Gastroesophageal sphincter (tissue), 4 donors: ENCODE measurements at regions not wholly inside any gene's neighbourhood (a gene's known extent, or its start where the extent isn't known, plus 50 kb on each side); places are given as distances from the start of the nearest gene placed in this dataset.

ENCODE experiments used
- ATAC-seq: fragments of 150-250 bp; one replicate; pipeline ENCODE4 v1.9.1; 2016; ENCODE audit warnings: mild to moderate bottlenecking, moderate library complexity
- H3K27ac ChIP-seq, 4 donors: fragments of 200-600 bp; sonication (generic) in 3 of 4; 1 replicate in 3 of 4; 2 replicates in 1 of 4; pipeline ENCODE4 v1.5.1; 2016 to 2019
- H3K27me3 ChIP-seq: fragments of 200-600 bp; sonication (generic); one replicate; pipeline ENCODE4 v1.5.1; 2019
- H3K36me3 ChIP-seq, 2 donors: fragments of 200-600 bp; sonication (generic); one replicate each; pipeline ENCODE4 v1.5.1; 2019; ENCODE audit warnings: control low read depth in 1 of 2
- H3K4me1 ChIP-seq, 3 donors: fragments of 200-600 bp; sonication (generic); 1 replicate in 2 of 3; 2 replicates in 1 of 3; pipeline ENCODE4 v1.5.1; 2016 to 2019; ENCODE audit warnings: control low read depth in 2 of 3
- H3K4me3 ChIP-seq, 2 donors: fragments of 200-600 bp; sonication (generic); one replicate each; pipeline ENCODE4 v1.5.1; 2019; ENCODE audit warnings: mild to moderate bottlenecking in 1 of 2, moderate library complexity in 1 of 2
- H3K9me3 ChIP-seq, 3 donors: fragments of 200-600 bp; sonication (generic); one replicate each; pipeline ENCODE4 v1.5.1; 2017 to 2019; ENCODE audit warnings: control low read depth in 2 of 3
- EP300 ChIP-seq: sonication (generic); formaldehyde crosslinking; IDR thresholded peaks from one replicate; pipeline ENCODE4 v1.6.1; 2017; ENCODE audit warnings: antibody characterized with exemption, mild to moderate bottlenecking
- POLR2A ChIP-seq, 2 donors: fragments of 450-650 bp; IDR thresholded peaks; one replicate each; pipeline ENCODE4 v1.6.1; 2017; ENCODE audit warnings: antibody characterized with exemption in 2 of 2, mild to moderate bottlenecking in 2 of 2, moderate library complexity in 1 of 2
- POLR2AphosphoS5 ChIP-seq: sonication (generic); formaldehyde crosslinking; IDR thresholded peaks from one replicate; pipeline ENCODE4 v1.6.1; 2017; ENCODE audit warnings: antibody characterized with exemption
- WGBS, 2 donors: methylation state at CpG; one replicate each; pipeline ENCODE4 v1.1.5; 2018; ENCODE audit warnings: low coverage in 1 of 2; 5-methylcytosine and 5-hydroxymethylcytosine counted together
- TF ChIP-seq, protein P1 (sequence below), 4 experiments: fragments of 200-600 bp in 2 of 4; fragments of 450-650 bp in 2 of 4; sonication (generic) in 1 of 4; IDR thresholded peaks; one replicate each; pipeline ENCODE4 v1.5.1; 2017 to 2019; ENCODE audit warnings: antibody characterized with exemption in 4 of 4, mild to moderate bottlenecking in 2 of 4, moderate library complexity in 2 of 4

DNA sequence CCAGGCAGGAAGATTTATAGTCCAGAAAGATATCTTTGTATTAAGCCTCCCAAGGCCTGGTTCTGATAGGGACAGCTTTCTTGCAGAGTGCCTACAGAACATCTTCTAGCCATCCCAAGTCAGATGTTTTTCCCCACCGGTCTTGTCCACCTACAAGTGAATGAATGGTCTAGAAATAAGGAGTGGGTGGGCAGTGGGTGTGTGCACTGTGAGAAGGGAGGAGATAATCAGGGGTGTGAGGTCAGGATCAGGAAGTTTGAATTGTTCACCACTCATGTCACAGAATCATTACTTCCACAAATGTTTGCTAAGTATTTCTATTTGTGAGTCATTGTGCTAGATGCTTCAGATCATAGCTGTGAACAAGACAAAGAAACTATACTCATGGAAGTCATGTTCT is 332.6 kb downstream of the NKX6-1 start:
- H3K27ac ChIP-seq: peak overlapping the region in 3 of 4 donors; percentile 5 to 20 (median 19)
- H3K27me3 ChIP-seq: no peaks in the 10 kb centered on the region
- WGBS, 2 donors: 71% methylated on average over 1 of the region's 1 CpG; no CpG with 5 or more reads in 1 of the 2 donors
- H3K36me3 ChIP-seq: no peaks in the 10 kb centered on the region
- no peak for ATAC-seq
- TF ChIP-seq EP300: no peak
- TF ChIP-seq, protein P1, sequence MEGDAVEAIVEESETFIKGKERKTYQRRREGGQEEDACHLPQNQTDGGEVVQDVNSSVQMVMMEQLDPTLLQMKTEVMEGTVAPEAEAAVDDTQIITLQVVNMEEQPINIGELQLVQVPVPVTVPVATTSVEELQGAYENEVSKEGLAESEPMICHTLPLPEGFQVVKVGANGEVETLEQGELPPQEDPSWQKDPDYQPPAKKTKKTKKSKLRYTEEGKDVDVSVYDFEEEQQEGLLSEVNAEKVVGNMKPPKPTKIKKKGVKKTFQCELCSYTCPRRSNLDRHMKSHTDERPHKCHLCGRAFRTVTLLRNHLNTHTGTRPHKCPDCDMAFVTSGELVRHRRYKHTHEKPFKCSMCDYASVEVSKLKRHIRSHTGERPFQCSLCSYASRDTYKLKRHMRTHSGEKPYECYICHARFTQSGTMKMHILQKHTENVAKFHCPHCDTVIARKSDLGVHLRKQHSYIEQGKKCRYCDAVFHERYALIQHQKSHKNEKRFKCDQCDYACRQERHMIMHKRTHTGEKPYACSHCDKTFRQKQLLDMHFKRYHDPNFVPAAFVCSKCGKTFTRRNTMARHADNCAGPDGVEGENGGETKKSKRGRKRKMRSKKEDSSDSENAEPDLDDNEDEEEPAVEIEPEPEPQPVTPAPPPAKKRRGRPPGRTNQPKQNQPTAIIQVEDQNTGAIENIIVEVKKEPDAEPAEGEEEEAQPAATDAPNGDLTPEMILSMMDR (IDR thresholded peaks at IDR 0.05): no peak
- TF ChIP-seq POLR2AphosphoS5: no peak
- H3K9me3 ChIP-seq: no peaks in the 10 kb centered on the region
- H3K4me3 ChIP-seq: no peak overlapping the region
- peaks cover 0 to 25% (median 0%) of the 10 kb centered on the region in 3 donors for H3K4me1 ChIP-seq

DNA sequence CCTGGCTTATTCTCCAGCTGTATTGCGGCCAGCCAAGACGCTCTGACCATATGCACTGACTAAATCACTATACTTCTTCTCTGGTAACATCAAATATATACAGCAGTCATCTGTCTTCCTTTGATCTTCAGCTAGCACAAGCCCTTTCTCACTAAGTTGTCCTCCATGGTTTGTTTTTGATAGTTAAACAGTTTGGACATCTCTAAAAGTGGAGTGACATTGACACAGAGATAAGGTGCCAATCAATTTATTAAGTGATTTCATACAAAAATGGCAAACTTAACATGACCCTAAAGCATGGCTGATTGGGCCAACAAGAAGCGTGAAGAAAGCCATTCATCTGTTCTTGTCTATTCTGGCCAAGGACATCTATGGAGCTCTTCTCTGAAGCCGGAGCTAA is 334.9 kb downstream of the NKX6-1 start:
- no peak overlapping the region for H3K27ac ChIP-seq
- TF ChIP-seq EP300: no peak
- TF ChIP-seq POLR2AphosphoS5: no peak
- no peaks in the 10 kb centered on the region for H3K27me3 ChIP-seq
- peaks cover 0 to 43% (median 0%) of the 10 kb centered on the region in 3 donors for H3K4me1 ChIP-seq
- no peaks in the 10 kb centered on the region for H3K36me3 ChIP-seq
- no peak overlapping the region for H3K4me3 ChIP-seq
- no peak for ATAC-seq
- no peaks in the 10 kb centered on the region for H3K9me3 ChIP-seq
- WGBS, 2 donors: 54 to 74% methylated on average over 4 of the region's 4 CpGs

DNA sequence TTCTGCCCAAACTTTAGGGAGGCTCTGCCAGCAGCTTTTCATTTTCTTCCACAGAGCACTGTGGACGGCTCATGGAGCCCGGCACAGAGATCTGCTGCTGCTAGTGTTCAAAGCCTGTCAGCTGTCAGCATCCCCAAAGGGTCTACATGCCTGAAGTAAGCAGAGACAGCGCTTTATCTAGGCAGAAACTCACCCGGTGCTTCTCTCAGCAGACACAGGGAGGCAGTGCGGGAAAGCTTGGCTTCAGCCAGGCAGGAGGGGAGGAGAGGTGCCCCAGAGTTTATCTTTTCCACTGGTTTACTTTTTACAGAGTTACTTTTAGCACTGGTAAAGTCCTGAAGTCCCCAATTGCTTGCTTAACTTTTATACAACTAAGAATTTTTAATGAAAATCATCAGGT is 339.3 kb downstream of the NKX6-1 start:
- Histone ChIP-seq H3K27me3 (no peaks in the 10 kb centered on the region), H3K4me1 (peaks cover 0 to 60% (median 0%) of the 10 kb centered on the region in 3 donors), H3K9me3 (no peaks in the 10 kb centered on the region), H3K4me3 (no peak overlapping the region), H3K27ac (peak overlapping the region in 3 of 4 donors; percentile 60 to 65 (median 64)), H3K36me3 (no peaks in the 10 kb centered on the region)
- WGBS, 2 donors: 5% methylated on average over 5 of the region's 5 CpGs; no CpG with 5 or more reads in 1 of the 2 donors
- peak; percentile 57 for ATAC-seq
- TF ChIP-seq, protein P1 (IDR thresholded peaks at IDR 0.05): peak; percentile 33 to 72 (median 46)
- TF ChIP-seq POLR2A (IDR thresholded peaks at IDR 0.05): no peak

DNA sequence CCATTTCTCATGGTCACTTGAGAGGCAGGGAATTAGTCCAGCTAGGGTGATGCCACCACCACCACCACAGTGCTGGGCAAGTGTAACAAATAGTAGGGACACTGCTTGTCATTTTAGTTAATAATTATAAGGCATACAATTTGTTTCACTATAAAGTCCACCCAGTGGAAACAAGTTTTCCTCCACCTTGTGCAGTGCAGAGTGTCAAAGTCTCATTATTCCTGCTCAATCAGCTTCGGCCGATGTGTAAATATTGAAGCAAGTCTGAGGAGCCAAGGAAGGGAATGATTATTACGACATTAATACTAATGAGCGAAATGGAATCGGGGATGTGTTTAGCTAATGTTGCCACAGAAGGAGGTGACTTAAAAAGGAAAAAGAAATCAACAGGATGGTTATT is 340.4 kb downstream of the NKX6-1 start:
- no peaks in the 10 kb centered on the region for H3K27me3 ChIP-seq
- TF ChIP-seq POLR2A (IDR thresholded peaks at IDR 0.05) (no peak), EP300 (no peak), POLR2AphosphoS5 (no peak)
- TF ChIP-seq, protein P1 (IDR thresholded peaks at IDR 0.05): no peak
- 23 to 42% methylated on average over 5 of the region's 5 CpGs for WGBS, 2 donors
- peak overlapping the region; percentile 9 to 17 for H3K4me3 ChIP-seq
- ATAC-seq: no peak
- peaks cover 0 to 56% (median 0%) of the 10 kb centered on the region in 3 donors for H3K4me1 ChIP-seq
- peak overlapping the region; percentile 40 to 65 (median 62) for H3K27ac ChIP-seq
- H3K36me3 ChIP-seq: no peaks in the 10 kb centered on the region
- no peaks in the 10 kb centered on the region for H3K9me3 ChIP-seq

DNA sequence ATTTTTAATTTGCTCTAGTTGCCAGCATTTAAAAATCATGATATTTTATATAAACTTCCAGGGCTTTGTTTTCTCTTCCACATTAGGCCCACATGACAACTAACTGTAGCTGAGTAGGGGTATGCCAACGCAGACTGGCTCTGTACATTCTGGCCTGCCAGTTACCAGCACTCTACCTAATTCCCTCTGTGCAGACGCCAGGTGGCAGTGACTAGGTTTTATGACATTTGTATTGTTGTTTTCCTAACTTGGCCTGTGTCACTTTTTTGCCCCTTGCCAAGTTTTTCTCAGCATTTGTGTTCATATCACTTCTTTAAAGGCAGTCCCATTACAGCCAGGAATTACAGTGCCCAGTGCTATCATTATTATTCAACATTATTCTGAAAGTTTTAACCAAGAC is 347.5 kb downstream of the NKX6-1 start:
- H3K27ac ChIP-seq: no peak overlapping the region
- H3K4me1 ChIP-seq: peaks cover 0 to 6% (median under 1%) of the 10 kb centered on the region in 3 donors
- ATAC-seq: no peak
- H3K27me3 ChIP-seq: no peaks in the 10 kb centered on the region
- TF ChIP-seq, protein P1 (IDR thresholded peaks at IDR 0.05): peak in 1 of 4 experiments; percentile 10
- no peak for TF ChIP-seq POLR2AphosphoS5
- TF ChIP-seq EP300: no peak
- TF ChIP-seq POLR2A (IDR thresholded peaks at IDR 0.05): no peak
- 64 to 70% methylated on average over 2 of the region's 2 CpGs for WGBS, 2 donors
- no peak overlapping the region for H3K4me3 ChIP-seq
- H3K36me3 ChIP-seq: no peaks in the 10 kb centered on the region
- no peaks in the 10 kb centered on the region for H3K9me3 ChIP-seq
